CD4-positive, CD25-positive, alpha-beta regulatory T cell (primary cell): ENCODE measurements at regions not wholly inside any gene's neighbourhood (a gene's known extent, or its start where the extent isn't known, plus 50 kb on each side); places are given as distances from the start of the nearest gene placed in this dataset.
A peak's percentile ranks its signal among the peaks of the same experiment; 100 is the strongest.

Experiments
- ATAC-seq, 2 donors: fragments of 150-1000 bp; cut with Tn5 transposase; one replicate each; pipeline ENCODE4 v1.10.0; 2021; ENCODE audit warnings: low read depth in 2 of 2, moderate number of reproducible peaks in 2 of 2, moderate library complexity in 1 of 2
- DNase-seq, 3 donors: peaks; one replicate each; pipeline versions ENCODE4 v3.0.0 to v3.0.0-alpha.2; 2012 to 2022; ENCODE audit warnings: mixed read lengths in 1 of 3
- H3K27ac ChIP-seq: one replicate; pipeline ENCODE4 v1.7.0; 2013; ENCODE audit warnings: mild to moderate bottlenecking, low read length; ENCODE audit not compliant: insufficient read depth, poor library complexity, severe bottlenecking
- H3K27me3 ChIP-seq: one replicate; pipeline ENCODE4 v1.7.0; 2013; ENCODE audit warnings: low read length; ENCODE audit not compliant: control insufficient read depth, insufficient read depth
- H3K36me3 ChIP-seq: one replicate; pipeline ENCODE4 v1.7.0; 2013; ENCODE audit warnings: mild to moderate bottlenecking, low read length, moderate library complexity; ENCODE audit not compliant: control insufficient read depth, insufficient read depth
- H3K4me1 ChIP-seq: 2 replicates; pipeline ENCODE4 v1.7.0; 2013; ENCODE audit warnings: mild to moderate bottlenecking, low read length; ENCODE audit not compliant: insufficient read depth, control insufficient read depth, poor library complexity, severe bottlenecking
- H3K4me3 ChIP-seq: one replicate; pipeline ENCODE4 v1.7.0; 2013; ENCODE audit warnings: low read depth, mild to moderate bottlenecking, low read length, moderate library complexity
- H3K9me3 ChIP-seq, 2 experiments: 1 replicate in 1 of 2; 2 replicates in 1 of 2; pipeline ENCODE4 v1.7.0; 2013; ENCODE audit warnings: low read length in 2 of 2, mild to moderate bottlenecking in 1 of 2, moderate library complexity in 1 of 2; ENCODE audit not compliant: control insufficient read depth in 2 of 2
- H3K27ac Mint-ChIP-seq, 3 donors: one replicate each; pipeline ENCODE4 v1.8.0; 2020 to 2022; ENCODE audit warnings: mild to moderate bottlenecking in 3 of 3, mixed read lengths in 3 of 3, moderate library complexity in 2 of 3
- H3K27me3 Mint-ChIP-seq: one replicate; pipeline ENCODE4 v1.8.0; 2022; ENCODE audit warnings: mild to moderate bottlenecking, mixed read lengths
- H3K36me3 Mint-ChIP-seq: one replicate; pipeline ENCODE4 v1.8.0; 2020; ENCODE audit warnings: mixed read lengths
- H3K4me1 Mint-ChIP-seq, 4 donors: one replicate each; pipeline ENCODE4 v1.8.0; 2020 to 2022; ENCODE audit warnings: mixed read lengths in 4 of 4, mild to moderate bottlenecking in 1 of 4
- H3K4me3 Mint-ChIP-seq, 4 donors: one replicate each; pipeline ENCODE4 v1.8.0; 2020 to 2022; ENCODE audit warnings: mild to moderate bottlenecking in 4 of 4, mixed read lengths in 4 of 4, moderate library complexity in 3 of 4
- H3K9me3 Mint-ChIP-seq, 7 donors: one replicate each; pipeline ENCODE4 v1.8.0; 2020 to 2022; ENCODE audit warnings: mixed read lengths in 7 of 7, mild to moderate bottlenecking in 3 of 7, moderate library complexity in 2 of 7

- Mint-ChIP-seq H3K27me3 (no peaks in the 10 kb centered on the region), H3K27ac (no peak overlapping the region), H3K36me3 (no peaks in the 10 kb centered on the region), H3K4me1 (no peaks in the 10 kb centered on the region), H3K4me3 (no peak overlapping the region), H3K9me3 (no peaks in the 10 kb centered on the region)
- Histone ChIP-seq H3K9me3 (no peaks in the 10 kb centered on the region), H3K4me3 (no peak overlapping the region), H3K27me3 (no peaks in the 10 kb centered on the region), H3K36me3 (no peaks in the 10 kb centered on the region), H3K27ac (no peak overlapping the region), H3K4me1 (no peaks in the 10 kb centered on the region)
- ATAC-seq (no peak), DNase-seq (no peak)
Observed at GRCh38 chr5:2300861-2301574, 418.3 kb upstream of the IRX4 start.

- no peaks in the 10 kb centered on the region for H3K36me3 Mint-ChIP-seq
- H3K36me3 ChIP-seq: no peaks in the 10 kb centered on the region
- H3K27me3 ChIP-seq: no peaks in the 10 kb centered on the region
- no peak overlapping the region for H3K27ac ChIP-seq
- no peaks in the 10 kb centered on the region for H3K4me1 ChIP-seq
- no peak overlapping the region for H3K27ac Mint-ChIP-seq
- DNase-seq (no peak), ATAC-seq (no peak)
- H3K4me1 Mint-ChIP-seq: no peaks in the 10 kb centered on the region
- no peaks in the 10 kb centered on the region for H3K27me3 Mint-ChIP-seq
- no peak overlapping the region for H3K4me3 ChIP-seq
- no peaks in the 10 kb centered on the region for H3K9me3 Mint-ChIP-seq
- no peaks in the 10 kb centered on the region for H3K9me3 ChIP-seq
- H3K4me3 Mint-ChIP-seq: no peak overlapping the region
Observed at GRCh38 chr5:2300421-2300820, 417.7 kb upstream of the IRX4 start.

GRCh38 chr5:2299388-2300220 is 416.9 kb upstream of the IRX4 start:
- Mint-ChIP-seq H3K27me3 (no peaks in the 10 kb centered on the region), H3K4me3 (no peak overlapping the region), H3K36me3 (no peaks in the 10 kb centered on the region), H3K4me1 (no peaks in the 10 kb centered on the region), H3K9me3 (no peaks in the 10 kb centered on the region), H3K27ac (no peak overlapping the region)
- no peaks in the 10 kb centered on the region for H3K4me1 ChIP-seq
- DNase-seq: no peak
- no peak overlapping the region for H3K4me3 ChIP-seq
- ATAC-seq: no peak
- H3K9me3 ChIP-seq: no peaks in the 10 kb centered on the region
- no peaks in the 10 kb centered on the region for H3K36me3 ChIP-seq
- H3K27me3 ChIP-seq: no peaks in the 10 kb centered on the region
- no peak overlapping the region for H3K27ac ChIP-seq

GRCh38 chr5:2298781-2299180 is 416.1 kb upstream of the IRX4 start:
- no peak for ATAC-seq
- no peaks in the 10 kb centered on the region for H3K4me1 ChIP-seq
- no peaks in the 10 kb centered on the region for H3K27me3 Mint-ChIP-seq
- H3K27ac Mint-ChIP-seq: no peak overlapping the region
- no peak overlapping the region for H3K27ac ChIP-seq
- peak overlapping the region in 1 of 4 donors; percentile 43 for H3K4me3 Mint-ChIP-seq
- H3K9me3 ChIP-seq: no peaks in the 10 kb centered on the region
- no peak for DNase-seq
- no peaks in the 10 kb centered on the region for H3K27me3 ChIP-seq
- H3K36me3 ChIP-seq: no peaks in the 10 kb centered on the region
- no peaks in the 10 kb centered on the region for H3K4me1 Mint-ChIP-seq
- H3K9me3 Mint-ChIP-seq: no peaks in the 10 kb centered on the region
- no peak overlapping the region for H3K4me3 ChIP-seq
- H3K36me3 Mint-ChIP-seq: no peaks in the 10 kb centered on the region

GRCh38 chr5:2297991-2298390 is 415.3 kb upstream of the IRX4 start:
- Histone ChIP-seq H3K27me3 (no peaks in the 10 kb centered on the region), H3K4me1 (no peaks in the 10 kb centered on the region), H3K27ac (no peak overlapping the region), H3K36me3 (no peaks in the 10 kb centered on the region), H3K4me3 (no peak overlapping the region), H3K9me3 (no peaks in the 10 kb centered on the region)
- ATAC-seq (no peak), DNase-seq (no peak)
- no peaks in the 10 kb centered on the region for H3K9me3 Mint-ChIP-seq
- H3K27ac Mint-ChIP-seq: no peak overlapping the region
- no peaks in the 10 kb centered on the region for H3K27me3 Mint-ChIP-seq
- H3K4me1 Mint-ChIP-seq: no peaks in the 10 kb centered on the region
- no peak overlapping the region for H3K4me3 Mint-ChIP-seq
- no peaks in the 10 kb centered on the region for H3K36me3 Mint-ChIP-seq

GRCh38 chr5:2295476-2295875 is 412.8 kb upstream of the IRX4 start:
- Mint-ChIP-seq H3K9me3 (no peaks in the 10 kb centered on the region), H3K4me3 (no peak overlapping the region), H3K36me3 (no peaks in the 10 kb centered on the region), H3K27me3 (no peaks in the 10 kb centered on the region), H3K27ac (no peak overlapping the region), H3K4me1 (no peaks in the 10 kb centered on the region)
- Histone ChIP-seq H3K4me1 (no peaks in the 10 kb centered on the region), H3K27me3 (no peaks in the 10 kb centered on the region), H3K36me3 (no peaks in the 10 kb centered on the region), H3K4me3 (no peak overlapping the region), H3K27ac (no peak overlapping the region), H3K9me3 (no peaks in the 10 kb centered on the region)
- ATAC-seq (no peak), DNase-seq (no peak)

GRCh38 chr5:2293906-2294305 is 411.2 kb upstream of the IRX4 start:
- no peaks in the 10 kb centered on the region for H3K27me3 Mint-ChIP-seq
- H3K4me3 Mint-ChIP-seq: no peak overlapping the region
- Histone ChIP-seq H3K4me1 (no peaks in the 10 kb centered on the region), H3K9me3 (no peaks in the 10 kb centered on the region), H3K36me3 (no peaks in the 10 kb centered on the region), H3K4me3 (no peak overlapping the region), H3K27ac (no peak overlapping the region), H3K27me3 (no peaks in the 10 kb centered on the region)
- no peak for DNase-seq
- H3K4me1 Mint-ChIP-seq: no peaks in the 10 kb centered on the region
- H3K36me3 Mint-ChIP-seq: no peaks in the 10 kb centered on the region
- H3K9me3 Mint-ChIP-seq: no peaks in the 10 kb centered on the region
- no peak overlapping the region for H3K27ac Mint-ChIP-seq
- ATAC-seq: no peak
